ENCODE measurements at regions not wholly inside any gene's neighbourhood (a gene's known extent, or its start where the extent isn't known, plus 50 kb on each side); places are given as distances from the start of the nearest gene placed in this dataset.

- TF ChIP-seq EZH2phosphoT487 (IDR thresholded peaks at IDR 0.05; ENCODE audit: borderline replicate concordance, low read length): no peak
- TF ChIP-seq CTCF (IDR thresholded peaks at IDR 0.05; ENCODE audit: low read depth, low read length, poor library complexity, severe bottlenecking): no peak
Observed at GRCh38 chr3:23662079-23662617, 143.6 kb upstream of the UBE2E1 start.
